Naive thymus-derived CD4-positive, alpha-beta T cell (primary cell): ENCODE measurements at regions not wholly inside any gene's neighbourhood (a gene's known extent, or its start where the extent isn't known, plus 50 kb on each side); places are given as distances from the start of the nearest gene placed in this dataset.

Experiments used
- ATAC-seq: fragments of 150-1000 bp; cut with Tn5 transposase; 2 replicates; pipeline ENCODE4 v1.10.0; 2021; ENCODE audit warnings: mild to moderate bottlenecking, moderate library complexity
- CTCF ChIA-PET: fragments of 350-600 bp; sonication (Branson Sonifier 250); formaldehyde crosslinking; loops from one replicate; lab custom pipeline; 2021; ENCODE audit warnings: antibody characterized with exemption; lab: Charles Lee
- POLR2A ChIA-PET: fragments of 350-600 bp; sonication (Branson Sonifier 250); formaldehyde crosslinking; loops from one replicate; lab custom pipeline; 2021; ENCODE audit warnings: antibody characterized with exemption, inconsistent platforms; lab: Charles Lee
- DNase-seq, 9 donors: peaks; one replicate each; pipeline versions ENCODE4 v3.0.0 to v3.0.0-alpha.2; 2020 to 2022; ENCODE audit warnings: mixed read lengths in 1 of 9
- H3K27ac ChIP-seq: one replicate; pipeline ENCODE4 v1.7.0; 2013; ENCODE audit warnings: mild to moderate bottlenecking, low read depth, low read length, moderate library complexity
- H3K27me3 ChIP-seq, 2 donors: one replicate each; pipeline ENCODE4 v1.7.0; 2013; ENCODE audit warnings: low read length in 2 of 2, mild to moderate bottlenecking in 2 of 2, moderate library complexity in 2 of 2; ENCODE audit not compliant: control insufficient read depth in 2 of 2, insufficient read depth in 2 of 2
- H3K36me3 ChIP-seq, 3 experiments: 1 replicate in 2 of 3; 2 replicates in 1 of 3; pipeline ENCODE4 v1.7.0; 2013; ENCODE audit warnings: low read length in 3 of 3, mild to moderate bottlenecking in 3 of 3, moderate library complexity in 1 of 3; ENCODE audit not compliant: insufficient read depth in 3 of 3, control insufficient read depth in 2 of 3
- H3K4me1 ChIP-seq, 2 donors: one replicate each; pipeline ENCODE4 v1.7.0; 2013; ENCODE audit warnings: low read length in 2 of 2, mild to moderate bottlenecking in 2 of 2, moderate library complexity in 1 of 2; ENCODE audit not compliant: control insufficient read depth in 2 of 2, insufficient read depth in 2 of 2
- H3K4me3 ChIP-seq: 2 replicates; pipeline ENCODE4 v1.7.0; 2013; ENCODE audit warnings: mild to moderate bottlenecking, low read length
- H3K9me3 ChIP-seq, 3 experiments: 1 replicate in 2 of 3; 2 replicates in 1 of 3; pipeline ENCODE4 v1.7.0; 2013; ENCODE audit warnings: low read length in 3 of 3; ENCODE audit not compliant: control insufficient read depth in 2 of 3
- H3K27ac Mint-ChIP-seq, 9 donors: one replicate each; pipeline ENCODE4 v1.8.0; 2020 to 2022; ENCODE audit warnings: mixed read lengths in 9 of 9, mild to moderate bottlenecking in 8 of 9, moderate library complexity in 5 of 9, inconsistent platforms in 2 of 9
- H3K27me3 Mint-ChIP-seq, 5 donors: one replicate each; pipeline ENCODE4 v1.8.0; 2021 to 2022; ENCODE audit warnings: mixed read lengths in 5 of 5, mild to moderate bottlenecking in 1 of 5
- H3K36me3 Mint-ChIP-seq, 5 donors: one replicate each; pipeline ENCODE4 v1.8.0; 2020 to 2022; ENCODE audit warnings: mixed read lengths in 5 of 5, mild to moderate bottlenecking in 3 of 5, inconsistent platforms in 1 of 5
- H3K4me1 Mint-ChIP-seq, 7 donors: one replicate each; pipeline ENCODE4 v1.8.0; 2020 to 2022; ENCODE audit warnings: mixed read lengths in 7 of 7, mild to moderate bottlenecking in 3 of 7, inconsistent platforms in 1 of 7
- H3K4me3 Mint-ChIP-seq, 10 donors: one replicate each; pipeline ENCODE4 v1.8.0; 2020 to 2022; ENCODE audit warnings: mild to moderate bottlenecking in 10 of 10, mixed read lengths in 10 of 10, moderate library complexity in 6 of 10, inconsistent platforms in 2 of 10
- H3K9me3 Mint-ChIP-seq, 11 donors: one replicate each; pipeline ENCODE4 v1.8.0; 2020 to 2022; ENCODE audit warnings: mixed read lengths in 11 of 11, mild to moderate bottlenecking in 4 of 11, inconsistent platforms in 1 of 11, moderate library complexity in 1 of 11
- intact Hi-C, 2 donors: fragments of 100-400 bp; cut with micrococcal nuclease; formaldehyde crosslinking; loops; one replicate each; pipeline ENCODE4 v1.15.1; 2023

DNA sequence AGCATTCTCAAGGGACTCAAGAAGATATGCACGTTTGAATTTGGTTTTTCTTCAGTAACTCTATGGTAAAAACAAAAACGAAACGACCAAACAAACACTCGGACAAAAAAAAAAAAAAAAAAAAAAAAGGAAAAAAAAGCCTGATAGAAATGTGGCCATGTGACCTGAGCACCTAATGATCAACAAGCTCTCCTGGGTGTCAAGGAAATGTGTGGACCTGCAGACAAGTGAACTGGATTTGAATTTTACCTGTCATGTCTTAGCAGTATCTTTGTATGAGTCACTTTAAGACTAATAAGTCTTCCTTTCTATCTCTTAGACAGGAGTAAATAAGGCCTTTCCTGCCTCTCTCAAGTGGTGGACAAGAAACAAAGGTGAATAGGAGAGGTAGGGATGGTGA, 190.6 kb upstream of the GRIA1 start:
- Mint-ChIP-seq H3K36me3 (peaks cover 0 to 3% (median 0%) of the 10 kb centered on the region in 5 donors), H3K9me3 (peaks cover 4 to 23% (median 10%) of the 10 kb centered on the region in 11 donors), H3K4me1 (no peaks in the 10 kb centered on the region), H3K27ac (no peak overlapping the region), H3K27me3 (no peaks in the 10 kb centered on the region), H3K4me3 (no peak overlapping the region)
- CTCF ChIA-PET, result no interaction called here
- intact Hi-C loops, result no loop called here
- Histone ChIP-seq H3K9me3 (peaks cover 0 to 7% (median 0%) of the 10 kb centered on the region in 3 experiments), H3K27ac (no peak overlapping the region), H3K36me3 (no peaks in the 10 kb centered on the region), H3K4me1 (no peaks in the 10 kb centered on the region), H3K27me3 (no peaks in the 10 kb centered on the region), H3K4me3 (no peak overlapping the region)
- POLR2A ChIA-PET, result no interaction called here
- ATAC-seq (no peak), DNase-seq (no peak)

DNA sequence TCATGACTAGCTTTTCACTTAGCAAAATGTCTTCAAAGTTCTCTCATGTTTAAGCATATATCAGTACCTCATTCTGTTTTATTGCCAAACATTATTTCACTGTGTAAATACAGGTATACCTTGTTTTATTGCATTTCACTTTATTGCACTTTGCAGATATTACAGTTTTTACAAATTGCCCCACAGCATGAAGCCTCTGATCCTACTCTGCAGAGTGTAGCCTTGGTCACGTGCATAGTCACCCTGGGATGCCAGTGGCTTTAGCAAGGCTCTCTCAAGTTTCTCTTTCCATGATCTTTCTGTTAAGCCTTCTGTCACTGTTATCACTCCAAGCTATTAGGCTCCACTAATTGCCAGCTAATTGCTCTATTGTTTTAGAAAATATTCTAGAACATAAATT, 182.2 kb upstream of the GRIA1 start:
- DNase-seq (no peak), ATAC-seq (no peak)
- H3K9me3 Mint-ChIP-seq, result peaks cover 2 to 24% (median 10%) of the 10 kb centered on the region in 11 donors
- H3K36me3 ChIP-seq, result no peaks in the 10 kb centered on the region
- H3K27ac ChIP-seq, result no peak overlapping the region
- H3K4me3 ChIP-seq, result no peak overlapping the region
- no peaks in the 10 kb centered on the region for H3K4me1 ChIP-seq
- H3K27ac Mint-ChIP-seq, result no peak overlapping the region
- H3K27me3 ChIP-seq, result no peaks in the 10 kb centered on the region
- ChIA-PET CTCF (no interaction called here), POLR2A (no interaction called here)
- peaks cover 0 to 7% (median 0%) of the 10 kb centered on the region in 5 donors for H3K36me3 Mint-ChIP-seq
- intact Hi-C loops, result no loop called here
- no peaks in the 10 kb centered on the region for H3K9me3 ChIP-seq
- H3K4me1 Mint-ChIP-seq, result no peaks in the 10 kb centered on the region
- peaks cover 0 to 6% (median 0%) of the 10 kb centered on the region in 5 donors for H3K27me3 Mint-ChIP-seq
- no peak overlapping the region for H3K4me3 Mint-ChIP-seq

DNA sequence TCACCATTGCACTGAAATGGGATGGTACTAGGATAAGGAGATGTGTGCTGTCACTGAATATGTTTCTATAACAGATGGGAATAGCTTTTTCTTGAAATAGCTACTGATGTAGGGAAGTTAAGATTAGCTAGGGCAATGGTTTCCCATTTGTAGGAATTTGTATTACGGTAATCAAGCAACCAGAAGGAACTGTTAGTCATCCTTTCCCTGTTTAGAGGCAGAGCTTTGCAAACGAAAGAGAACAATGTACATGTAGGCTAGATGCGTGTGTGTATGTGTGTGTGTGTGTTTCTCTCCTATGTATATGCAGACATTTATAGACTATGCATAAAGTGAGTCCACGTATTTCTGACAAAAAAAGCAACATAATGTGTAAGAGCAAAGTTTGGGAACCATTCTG, 171.9 kb upstream of the GRIA1 start:
- intact Hi-C loops, result no loop called here
- H3K9me3 ChIP-seq, result no peaks in the 10 kb centered on the region
- DNase-seq (no peak), ATAC-seq (no peak)
- POLR2A ChIA-PET, result no interaction called here
- H3K36me3 ChIP-seq, result no peaks in the 10 kb centered on the region
- no peaks in the 10 kb centered on the region for H3K27me3 ChIP-seq
- no peaks in the 10 kb centered on the region for H3K4me1 ChIP-seq
- no peak overlapping the region for H3K4me3 ChIP-seq
- CTCF ChIA-PET, result no interaction called here
- H3K36me3 Mint-ChIP-seq, result peaks cover 0 to 3% (median 0%) of the 10 kb centered on the region in 5 donors
- H3K4me3 Mint-ChIP-seq, result no peak overlapping the region
- no peak overlapping the region for H3K27ac Mint-ChIP-seq
- peaks cover 0 to 4% (median 0%) of the 10 kb centered on the region in 5 donors for H3K27me3 Mint-ChIP-seq
- H3K9me3 Mint-ChIP-seq, result peaks cover 0 to 17% (median 3%) of the 10 kb centered on the region in 11 donors
- H3K27ac ChIP-seq, result no peak overlapping the region
- no peaks in the 10 kb centered on the region for H3K4me1 Mint-ChIP-seq

DNA sequence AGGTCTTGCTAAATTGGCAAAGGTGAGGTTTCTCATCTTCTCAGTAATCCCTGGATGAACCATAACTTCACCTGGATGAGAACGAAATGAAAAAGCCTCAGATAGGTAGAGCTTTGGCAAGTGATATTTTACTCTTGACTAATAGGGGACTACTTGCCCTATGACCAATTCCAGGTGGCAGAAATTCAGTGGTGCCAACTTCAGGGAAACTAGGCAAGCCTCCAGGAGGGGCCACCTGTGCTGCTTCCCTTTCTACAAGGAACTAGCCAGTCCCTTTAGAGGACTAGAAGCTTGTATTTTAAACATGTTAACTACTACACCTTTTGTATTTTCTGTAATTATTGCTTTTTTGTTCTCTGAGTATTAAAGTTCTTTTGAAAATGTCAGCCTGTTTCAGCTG, 169.0 kb upstream of the GRIA1 start:
- H3K9me3 ChIP-seq, result no peaks in the 10 kb centered on the region
- intact Hi-C loops, result no loop called here
- H3K27ac ChIP-seq, result no peak overlapping the region
- H3K9me3 Mint-ChIP-seq, result peaks cover 0 to 9% (median 2%) of the 10 kb centered on the region in 11 donors
- CTCF ChIA-PET, result no interaction called here
- peaks cover 0 to 3% (median 0%) of the 10 kb centered on the region in 5 donors for H3K36me3 Mint-ChIP-seq
- H3K4me3 ChIP-seq, result no peak overlapping the region
- peaks cover 0 to 3% (median 0%) of the 10 kb centered on the region in 5 donors for H3K27me3 Mint-ChIP-seq
- no peaks in the 10 kb centered on the region for H3K4me1 ChIP-seq
- no peak for DNase-seq
- no peak for ATAC-seq
- no peak overlapping the region for H3K4me3 Mint-ChIP-seq
- H3K27ac Mint-ChIP-seq, result no peak overlapping the region
- no peaks in the 10 kb centered on the region for H3K36me3 ChIP-seq
- POLR2A ChIA-PET, result no interaction called here
- H3K4me1 Mint-ChIP-seq, result no peaks in the 10 kb centered on the region
- no peaks in the 10 kb centered on the region for H3K27me3 ChIP-seq

DNA sequence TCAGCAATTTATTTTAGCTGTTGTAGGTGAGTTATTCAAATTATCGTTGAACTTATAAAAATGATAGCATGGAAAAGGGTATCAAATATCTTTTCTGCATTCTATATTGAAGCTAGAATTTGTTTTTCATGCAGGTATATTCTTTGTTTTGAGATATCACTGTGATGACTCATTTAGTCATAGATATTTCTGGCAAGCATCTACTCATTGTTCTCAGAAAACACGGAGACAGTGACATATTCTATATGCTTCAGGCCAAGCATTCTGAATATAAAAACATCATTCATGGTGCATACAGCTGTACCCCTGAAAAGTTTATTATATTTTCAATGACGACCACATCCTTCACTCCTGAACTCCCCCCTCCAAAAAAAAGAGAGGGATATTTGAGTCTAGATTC, 150.3 kb upstream of the GRIA1 start:
- no peaks in the 10 kb centered on the region for H3K9me3 ChIP-seq
- CTCF ChIA-PET, result interaction anchor here (0.7 kb wide), 1 partner anchor 780 kb away, joined by 7 read pairs; no protein-coding TSS in a partner anchor
- no peaks in the 10 kb centered on the region for H3K36me3 ChIP-seq
- no peak overlapping the region for H3K4me3 Mint-ChIP-seq
- no peaks in the 10 kb centered on the region for H3K4me1 ChIP-seq
- H3K27me3 Mint-ChIP-seq, result peaks cover 0 to 5% (median 0%) of the 10 kb centered on the region in 5 donors
- H3K27me3 ChIP-seq, result no peaks in the 10 kb centered on the region
- H3K36me3 Mint-ChIP-seq, result peaks cover 0 to 3% (median 0%) of the 10 kb centered on the region in 5 donors
- H3K27ac ChIP-seq, result no peak overlapping the region
- intact Hi-C loops, result no loop called here
- H3K27ac Mint-ChIP-seq, result no peak overlapping the region
- H3K4me3 ChIP-seq, result no peak overlapping the region
- no peak for ATAC-seq
- POLR2A ChIA-PET, result no interaction called here
- no peaks in the 10 kb centered on the region for H3K4me1 Mint-ChIP-seq
- H3K9me3 Mint-ChIP-seq, result peaks cover 0 to 18% (median 5%) of the 10 kb centered on the region in 11 donors
- DNase-seq, result no peak

DNA sequence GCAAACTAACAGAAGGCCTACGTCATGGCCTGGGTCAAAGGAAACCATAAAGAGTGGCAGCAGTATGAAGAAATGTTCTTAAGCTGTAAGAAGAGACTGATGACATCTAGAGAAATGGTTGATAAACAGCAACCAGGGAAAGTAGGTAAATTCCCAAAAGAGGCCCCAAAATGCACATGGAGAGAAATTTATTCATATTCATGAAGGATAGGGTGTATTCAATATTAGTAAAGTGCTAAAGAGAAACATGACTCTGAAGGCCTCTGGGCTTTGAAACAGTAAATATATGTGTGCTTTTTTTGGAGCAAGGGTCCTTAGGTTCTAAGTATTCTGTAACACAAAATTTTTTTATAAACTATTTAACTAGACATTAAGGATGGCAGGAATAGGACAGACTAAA, 149.7 kb upstream of the GRIA1 start:
- H3K27me3 ChIP-seq, result no peaks in the 10 kb centered on the region
- no peak overlapping the region for H3K27ac Mint-ChIP-seq
- H3K27me3 Mint-ChIP-seq, result peaks cover 0 to 5% (median under 1%) of the 10 kb centered on the region in 5 donors
- no peaks in the 10 kb centered on the region for H3K4me1 Mint-ChIP-seq
- no peaks in the 10 kb centered on the region for H3K4me1 ChIP-seq
- H3K27ac ChIP-seq, result no peak overlapping the region
- H3K4me3 Mint-ChIP-seq, result no peak overlapping the region
- H3K4me3 ChIP-seq, result no peak overlapping the region
- ATAC-seq, result no peak
- peaks cover 0 to 3% (median 0%) of the 10 kb centered on the region in 5 donors for H3K36me3 Mint-ChIP-seq
- ChIA-PET POLR2A (no interaction called here), CTCF (no interaction called here)
- intact Hi-C loops, result no loop called here
- no peaks in the 10 kb centered on the region for H3K36me3 ChIP-seq
- no peak for DNase-seq
- peaks cover 0 to 15% (median 4%) of the 10 kb centered on the region in 11 donors for H3K9me3 Mint-ChIP-seq
- H3K9me3 ChIP-seq, result no peaks in the 10 kb centered on the region

DNA sequence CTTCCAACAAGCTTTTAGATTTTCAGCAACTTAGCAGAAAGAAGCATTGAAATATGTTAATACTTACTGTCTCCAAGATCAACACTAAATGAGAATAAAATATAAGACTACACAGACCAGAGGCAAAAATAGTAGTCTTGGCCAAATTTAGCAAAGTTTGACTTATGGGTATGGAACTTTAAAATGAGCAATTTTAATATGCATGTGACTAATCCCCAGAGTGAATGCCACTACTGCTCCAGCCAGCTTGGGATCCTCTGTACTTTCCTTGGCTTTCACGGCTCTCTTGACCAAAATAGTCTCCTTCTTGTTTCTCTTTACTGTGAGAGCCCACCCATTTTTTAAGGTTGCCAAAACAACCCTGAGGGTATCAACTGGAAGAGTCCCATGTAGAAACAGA, 148.0 kb upstream of the GRIA1 start:
- H3K27me3 Mint-ChIP-seq, result peaks cover 0 to 10% (median 4%) of the 10 kb centered on the region in 5 donors
- Histone ChIP-seq H3K27me3 (no peaks in the 10 kb centered on the region), H3K4me3 (no peak overlapping the region), H3K9me3 (no peaks in the 10 kb centered on the region), H3K27ac (no peak overlapping the region), H3K36me3 (no peaks in the 10 kb centered on the region), H3K4me1 (no peaks in the 10 kb centered on the region)
- intact Hi-C loops, result no loop called here
- ChIA-PET CTCF (no interaction called here), POLR2A (no interaction called here)
- H3K4me1 Mint-ChIP-seq, result no peaks in the 10 kb centered on the region
- H3K9me3 Mint-ChIP-seq, result peaks cover 0 to 12% (median 0%) of the 10 kb centered on the region in 11 donors
- peaks cover 0 to 3% (median 0%) of the 10 kb centered on the region in 5 donors for H3K36me3 Mint-ChIP-seq
- ATAC-seq (no peak), DNase-seq (no peak)
- no peak overlapping the region for H3K4me3 Mint-ChIP-seq
- no peak overlapping the region for H3K27ac Mint-ChIP-seq
